Memory B cell (primary cell): ENCODE measurements at regions not wholly inside any gene's neighbourhood (a gene's known extent, or its start where the extent isn't known, plus 50 kb on each side); places are given as distances from the start of the nearest gene placed in this dataset.

Experiments used
- ATAC-seq: fragments of 150-1000 bp; cut with Tn5 transposase; 2 replicates; pipeline ENCODE4 v1.10.0; 2021; ENCODE audit warnings: low read depth, mild to moderate bottlenecking, moderate library complexity
- DNase-seq, 2 donors: peaks; one replicate each; pipeline ENCODE4 v3.0.0; 2022; ENCODE audit warnings: low spot score in 2 of 2
- H3K27ac Mint-ChIP-seq: one replicate; pipeline ENCODE4 v1.8.0; 2022; ENCODE audit warnings: mild to moderate bottlenecking, moderate library complexity, mixed read lengths
- H3K27me3 Mint-ChIP-seq: one replicate; pipeline ENCODE4 v1.8.0; 2022; ENCODE audit warnings: mixed read lengths
- H3K36me3 Mint-ChIP-seq: one replicate; pipeline ENCODE4 v1.8.0; 2022; ENCODE audit warnings: mild to moderate bottlenecking, mixed read lengths
- H3K4me1 Mint-ChIP-seq: one replicate; pipeline ENCODE4 v1.8.0; 2022; ENCODE audit warnings: mixed read lengths
- H3K4me3 Mint-ChIP-seq: one replicate; pipeline ENCODE4 v1.8.0; 2022; ENCODE audit warnings: mild to moderate bottlenecking, moderate library complexity, mixed read lengths
- H3K9me3 Mint-ChIP-seq: one replicate; pipeline ENCODE4 v1.8.0; 2022; ENCODE audit warnings: mixed read lengths

DNA sequence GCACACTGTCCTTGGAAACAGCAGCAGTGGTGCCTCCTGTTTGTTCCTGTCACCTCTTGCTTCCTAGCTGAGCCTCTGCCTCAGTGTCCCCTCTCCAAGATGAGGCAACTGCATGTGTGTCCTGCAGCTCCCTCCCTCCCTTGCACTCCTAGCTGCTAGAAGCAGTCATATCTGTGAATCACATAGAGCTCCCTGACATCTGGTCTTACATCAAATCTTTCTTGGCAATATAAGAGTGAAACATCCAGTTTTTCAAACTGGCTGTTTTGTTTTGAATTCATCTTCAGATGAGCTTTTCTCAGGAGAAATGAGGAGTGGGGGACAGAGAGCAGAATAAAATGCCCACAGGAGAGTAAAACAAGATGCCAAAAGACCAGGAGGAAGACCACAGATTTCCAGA, 103.7 kb downstream of the VCPKMT start:
- H3K4me1 Mint-ChIP-seq = peaks cover 23% of the 10 kb centered on the region
- no peaks in the 10 kb centered on the region for H3K9me3 Mint-ChIP-seq
- H3K27ac Mint-ChIP-seq = no peak overlapping the region
- H3K36me3 Mint-ChIP-seq = peaks cover 9% of the 10 kb centered on the region
- DNase-seq = no peak
- no peaks in the 10 kb centered on the region for H3K27me3 Mint-ChIP-seq
- H3K4me3 Mint-ChIP-seq = no peak overlapping the region
- no peak for ATAC-seq

DNA sequence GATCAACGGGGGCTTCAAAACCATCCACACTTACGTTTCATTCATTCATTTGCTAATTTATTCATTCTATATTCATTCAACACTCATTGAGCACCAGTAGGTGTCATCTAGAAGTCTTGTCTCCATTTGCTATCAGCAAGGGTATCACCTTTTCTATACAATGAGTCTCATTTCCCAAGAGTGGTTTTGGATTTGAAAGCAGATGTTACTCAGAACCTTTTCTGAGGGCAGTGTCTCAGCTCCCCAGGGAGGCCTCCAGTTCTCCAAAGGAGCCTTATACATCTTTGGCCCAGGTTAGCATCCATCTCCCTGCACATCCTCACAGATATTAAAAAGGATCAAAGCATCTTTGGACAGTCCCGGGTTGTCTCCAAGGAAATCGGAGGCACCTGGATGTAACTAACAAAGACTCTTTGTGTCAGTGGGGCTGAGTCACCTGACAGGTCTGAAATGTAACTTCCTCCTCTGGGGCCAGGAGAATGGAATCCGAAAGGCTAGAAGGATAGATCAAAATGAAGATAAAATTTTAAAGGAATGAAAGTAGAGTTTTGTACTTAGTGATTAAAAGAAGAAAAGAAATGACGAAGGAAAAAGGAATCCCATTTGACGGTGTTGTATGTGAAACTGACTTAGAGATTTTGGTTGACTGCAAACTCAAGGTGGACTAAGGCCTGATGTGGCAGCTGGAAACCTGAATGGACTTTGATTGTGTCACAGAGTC, 103.0 kb downstream of the VCPKMT start:
- DNase-seq (no peak), ATAC-seq (no peak)
- H3K36me3 Mint-ChIP-seq = peaks cover 9% of the 10 kb centered on the region

DNA sequence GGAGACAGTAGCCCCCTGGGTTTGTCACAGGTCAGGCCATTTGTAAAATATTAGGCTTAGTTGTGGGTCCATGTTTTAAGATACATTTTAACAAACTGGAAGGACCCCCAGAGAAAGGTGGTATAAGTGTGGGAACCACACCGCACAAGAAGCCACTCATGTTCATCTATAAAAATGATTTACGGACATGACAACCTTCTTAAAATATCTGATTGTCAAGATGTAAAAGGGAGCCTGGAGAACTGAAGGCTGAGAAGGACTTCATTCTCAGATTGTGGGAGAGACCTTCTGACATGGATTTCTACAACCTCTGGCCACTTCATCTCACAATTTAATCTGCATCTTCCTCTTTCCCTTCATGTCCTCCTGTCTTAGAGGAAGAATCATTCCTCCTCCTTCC, 102.4 kb downstream of the VCPKMT start:
- Mint-ChIP-seq H3K36me3 (peaks cover 9% of the 10 kb centered on the region), H3K27me3 (no peaks in the 10 kb centered on the region), H3K4me1 (peaks cover 19% of the 10 kb centered on the region), H3K4me3 (no peak overlapping the region), H3K9me3 (no peaks in the 10 kb centered on the region), H3K27ac (peak overlapping the region; percentile 41)
- DNase-seq (no peak), ATAC-seq (no peak)

More for the DNA sequence above, 103.0 kb downstream of the VCPKMT start:
- H3K4me1 Mint-ChIP-seq = peaks cover 23% of the 10 kb centered on the region
- peak overlapping the region; percentile 49 for H3K27ac Mint-ChIP-seq
- no peaks in the 10 kb centered on the region for H3K27me3 Mint-ChIP-seq
- H3K4me3 Mint-ChIP-seq = no peak overlapping the region
- no peaks in the 10 kb centered on the region for H3K9me3 Mint-ChIP-seq

DNA sequence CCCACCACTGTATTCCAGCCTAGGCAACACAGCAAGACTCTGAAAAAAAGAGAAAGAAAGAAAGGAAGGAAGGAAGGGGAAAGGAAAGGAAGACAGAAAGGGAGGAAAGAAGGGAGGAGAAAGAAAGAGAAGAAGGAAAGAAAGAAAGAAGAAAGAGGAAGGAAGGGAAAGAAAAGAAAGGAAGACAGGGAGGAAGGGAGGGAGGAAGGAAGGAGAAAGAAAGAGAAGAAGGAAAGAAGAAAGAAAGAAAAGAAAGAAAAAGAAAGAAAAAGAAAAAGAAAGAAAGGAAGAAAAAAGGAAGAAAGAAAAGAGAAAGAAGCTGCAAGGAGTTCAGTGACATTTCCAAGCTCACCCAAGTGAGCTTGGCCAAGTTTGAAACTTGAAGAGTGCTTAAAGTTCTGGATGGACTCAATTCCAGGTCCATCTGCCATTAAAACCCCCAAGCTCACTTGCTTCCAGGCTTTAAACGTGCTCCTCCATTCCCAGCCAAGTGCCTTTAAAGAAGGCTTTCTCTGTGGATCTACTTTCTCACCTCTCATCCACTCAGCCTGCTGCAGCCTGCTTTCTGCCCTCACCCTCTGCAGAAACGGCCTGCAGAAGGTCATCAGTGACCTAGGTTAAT, 101.5 kb downstream of the VCPKMT start:
- H3K4me1 Mint-ChIP-seq = peaks cover 17% of the 10 kb centered on the region
- no peak overlapping the region for H3K4me3 Mint-ChIP-seq
- DNase-seq (no peak), ATAC-seq (no peak)
- H3K27me3 Mint-ChIP-seq = no peaks in the 10 kb centered on the region
- peak overlapping the region; percentile 41 for H3K27ac Mint-ChIP-seq
- peaks cover 16% of the 10 kb centered on the region for H3K36me3 Mint-ChIP-seq
- peaks cover 2% of the 10 kb centered on the region for H3K9me3 Mint-ChIP-seq

DNA sequence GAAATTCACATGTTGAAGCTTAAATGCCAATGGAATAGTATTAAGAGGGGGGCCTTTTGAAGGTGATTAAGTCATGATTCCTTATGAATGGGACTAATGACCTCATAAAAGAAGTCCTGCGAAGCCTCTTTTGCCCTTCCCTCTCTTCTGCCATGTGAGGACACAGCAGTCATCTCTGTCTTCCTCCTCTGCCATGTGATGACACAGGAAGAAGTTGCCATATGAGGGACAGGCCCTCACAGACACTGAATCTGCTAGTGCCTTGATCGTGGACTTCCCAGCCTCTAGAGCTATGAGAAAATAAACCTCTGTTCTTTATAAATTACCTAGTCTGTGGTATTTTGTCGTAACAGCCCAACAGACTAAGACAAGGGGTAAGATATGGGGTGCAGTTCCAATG, 100.7 kb downstream of the VCPKMT start:
- ATAC-seq = no peak
- Mint-ChIP-seq H3K27me3 (no peaks in the 10 kb centered on the region), H3K4me1 (peaks cover 13% of the 10 kb centered on the region), H3K9me3 (peaks cover 2% of the 10 kb centered on the region), H3K36me3 (peaks cover 11% of the 10 kb centered on the region), H3K4me3 (no peak overlapping the region), H3K27ac (no peak overlapping the region)
- no peak for DNase-seq

DNA sequence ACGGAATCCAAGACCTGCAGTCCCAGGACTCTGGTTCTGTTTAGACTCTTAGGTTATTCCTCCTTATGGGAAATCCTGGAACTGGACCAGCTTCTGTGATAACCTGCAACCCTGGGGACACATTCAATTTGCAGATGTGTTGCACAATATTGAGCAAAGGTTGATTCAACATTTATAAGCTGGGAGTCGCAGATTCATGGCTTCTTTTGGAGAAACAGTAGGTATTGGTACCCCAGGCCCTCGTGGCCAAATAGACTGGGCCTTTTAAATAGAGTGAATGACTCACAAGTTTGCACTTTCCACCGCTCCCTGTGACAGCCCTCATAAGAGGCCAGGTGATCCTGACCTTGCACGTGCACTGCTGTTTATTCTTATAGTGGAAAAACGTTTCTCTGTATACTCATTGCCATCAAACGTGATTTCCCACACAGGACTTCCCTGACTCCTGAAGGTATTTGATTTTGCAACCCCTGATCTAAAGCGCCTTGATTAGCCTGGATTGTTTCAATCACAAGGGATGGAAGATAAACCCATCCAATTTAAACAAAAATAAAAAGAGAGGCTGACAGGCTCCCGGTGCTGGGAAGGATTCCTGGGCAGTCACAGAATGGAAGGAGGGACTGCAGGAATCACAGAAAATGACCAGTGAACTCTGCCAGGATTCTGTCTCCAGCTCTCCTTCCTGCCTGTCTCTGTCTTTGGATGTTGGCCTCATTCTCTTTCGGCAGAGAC, 98.0 kb downstream of the VCPKMT start:
- ATAC-seq = no peak
- H3K4me1 Mint-ChIP-seq = peaks cover 19% of the 10 kb centered on the region
- DNase-seq = no peak
- H3K4me3 Mint-ChIP-seq = no peak overlapping the region
- no peak overlapping the region for H3K27ac Mint-ChIP-seq
- no peaks in the 10 kb centered on the region for H3K27me3 Mint-ChIP-seq
- peaks cover 2% of the 10 kb centered on the region for H3K9me3 Mint-ChIP-seq
- H3K36me3 Mint-ChIP-seq = peaks cover 14% of the 10 kb centered on the region

DNA sequence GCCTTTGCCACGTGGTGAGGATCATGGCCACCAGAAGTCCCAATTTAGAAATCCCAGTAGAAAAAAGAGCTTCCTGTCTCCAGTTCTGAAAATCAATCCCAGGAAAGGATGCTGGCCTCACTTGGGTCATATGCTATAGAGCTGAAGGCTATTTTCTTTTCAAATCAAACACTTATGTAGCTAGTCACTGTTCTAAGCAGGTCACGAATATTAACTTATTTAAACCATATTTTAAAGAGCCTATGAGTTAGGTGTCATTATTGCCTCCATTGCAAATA, 97.5 kb downstream of the VCPKMT start:
- Mint-ChIP-seq H3K9me3 (peaks cover 2% of the 10 kb centered on the region), H3K27me3 (no peaks in the 10 kb centered on the region), H3K4me1 (peaks cover 19% of the 10 kb centered on the region), H3K27ac (no peak overlapping the region), H3K4me3 (no peak overlapping the region), H3K36me3 (peaks cover 18% of the 10 kb centered on the region)
- no peak for DNase-seq
- ATAC-seq = no peak

DNA sequence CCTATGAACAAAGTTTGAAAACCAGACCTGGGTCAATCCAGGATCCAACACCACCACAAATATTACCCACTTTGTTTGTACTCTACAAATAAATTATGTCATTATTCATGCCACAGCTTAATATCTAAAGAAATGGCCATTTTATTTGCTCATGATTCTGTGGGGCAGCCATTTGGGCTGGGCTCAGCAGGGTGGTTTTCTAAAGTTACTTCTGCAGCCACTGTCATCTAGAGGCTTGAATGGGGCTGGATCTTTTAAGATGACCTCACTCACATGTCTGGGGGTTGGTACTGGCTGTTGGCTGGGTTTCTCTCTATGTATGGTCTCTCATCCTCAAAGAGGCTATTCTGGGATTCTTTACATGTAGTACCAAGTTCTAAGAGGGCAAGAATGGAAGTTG, 96.2 kb downstream of the VCPKMT start:
- H3K27me3 Mint-ChIP-seq = no peaks in the 10 kb centered on the region
- H3K4me3 Mint-ChIP-seq = no peak overlapping the region
- peaks cover 14% of the 10 kb centered on the region for H3K4me1 Mint-ChIP-seq
- H3K36me3 Mint-ChIP-seq = peaks cover 16% of the 10 kb centered on the region
- no peak for ATAC-seq
- no peak for DNase-seq
- no peak overlapping the region for H3K27ac Mint-ChIP-seq
- H3K9me3 Mint-ChIP-seq = peaks cover 2% of the 10 kb centered on the region

DNA sequence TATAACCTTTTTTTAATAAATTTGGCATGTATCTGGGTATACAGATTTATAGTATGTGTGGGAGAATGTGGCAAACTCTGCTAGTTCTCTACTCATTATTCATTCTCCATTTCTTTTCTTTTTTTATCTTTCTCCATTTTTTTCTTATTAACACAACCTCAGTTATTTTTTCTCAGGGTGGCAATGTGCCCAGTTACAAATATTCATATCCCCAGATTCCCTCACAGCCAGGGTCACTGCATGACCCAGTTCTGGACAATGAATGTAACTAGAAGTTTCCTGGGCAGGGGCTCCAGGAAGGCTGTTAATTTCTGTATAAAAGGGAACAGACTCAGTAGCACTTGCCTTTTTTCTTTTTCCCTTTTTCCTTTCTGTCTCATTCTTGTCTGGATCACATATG, 95.6 kb downstream of the VCPKMT start:
- ATAC-seq (no peak), DNase-seq (no peak)
- Mint-ChIP-seq H3K27me3 (no peaks in the 10 kb centered on the region), H3K4me1 (peaks cover 11% of the 10 kb centered on the region), H3K36me3 (peaks cover 22% of the 10 kb centered on the region), H3K9me3 (peaks cover 5% of the 10 kb centered on the region), H3K4me3 (peak overlapping the region; percentile 58), H3K27ac (peak overlapping the region; percentile 5)

DNA sequence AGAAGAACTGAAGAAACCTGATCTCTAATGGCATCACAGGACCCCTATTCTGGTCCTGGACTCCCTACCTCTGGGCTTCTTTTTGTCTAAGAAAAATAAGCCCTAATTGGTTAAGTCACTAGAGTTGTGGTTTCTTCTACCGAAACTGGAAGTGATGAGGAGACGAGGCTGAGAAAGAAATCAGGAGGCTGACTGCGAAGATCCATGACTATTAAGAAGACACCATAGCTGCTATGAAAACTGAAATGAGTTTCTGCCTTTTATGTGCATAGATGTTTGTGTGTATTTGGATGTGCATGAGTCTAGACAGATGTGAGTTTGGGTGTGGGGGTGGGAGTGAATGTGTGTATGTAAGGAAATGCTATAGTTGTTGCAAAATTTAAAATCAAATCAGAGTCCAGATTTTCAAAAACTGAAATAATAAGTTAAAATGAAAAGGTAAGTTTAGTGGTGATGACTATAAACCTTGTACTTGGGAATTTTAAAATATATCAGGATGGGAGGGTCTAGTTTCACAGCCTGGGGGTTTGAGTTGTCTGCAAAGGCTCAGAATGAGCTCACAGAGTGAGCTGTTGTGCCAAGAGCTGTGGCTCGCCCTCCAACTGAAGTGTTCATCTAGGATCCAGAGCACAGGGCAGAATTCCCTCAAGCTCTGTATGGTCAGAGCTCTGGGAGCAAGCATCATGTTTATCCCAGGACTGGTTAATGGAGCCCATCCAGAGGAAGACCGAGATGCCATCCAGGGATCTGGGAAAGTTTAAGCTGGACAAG, 94.9 kb downstream of the VCPKMT start:
- ATAC-seq (peak; percentile 65), DNase-seq (no peak)
- peak overlapping the region; percentile 5 for H3K27ac Mint-ChIP-seq
- peaks cover 22% of the 10 kb centered on the region for H3K36me3 Mint-ChIP-seq
- peaks cover 5% of the 10 kb centered on the region for H3K9me3 Mint-ChIP-seq
- H3K27me3 Mint-ChIP-seq = no peaks in the 10 kb centered on the region
- H3K4me1 Mint-ChIP-seq = peaks cover 8% of the 10 kb centered on the region
- H3K4me3 Mint-ChIP-seq = peak overlapping the region; percentile 58

DNA sequence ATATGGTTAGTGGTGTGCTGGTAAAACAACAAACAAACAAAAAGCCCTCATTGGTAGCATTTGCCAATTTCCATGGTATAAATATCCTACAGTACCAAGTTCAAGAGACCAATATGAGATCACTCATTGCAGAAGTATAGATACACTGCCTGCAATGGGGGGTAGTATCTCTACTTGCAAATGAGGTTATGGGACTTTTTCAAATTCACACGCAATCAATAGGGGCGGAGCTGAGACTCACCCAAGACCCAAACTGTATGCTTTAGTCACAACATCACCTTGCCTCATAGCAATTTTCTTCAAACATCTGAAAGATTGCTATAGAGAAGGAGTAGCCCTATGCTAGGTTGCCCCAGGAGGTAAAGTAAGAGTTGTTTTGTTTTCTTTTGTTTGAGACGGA, 93.7 kb downstream of the VCPKMT start:
- Mint-ChIP-seq H3K4me1 (peaks cover 8% of the 10 kb centered on the region), H3K9me3 (peaks cover 5% of the 10 kb centered on the region), H3K36me3 (peaks cover 27% of the 10 kb centered on the region), H3K4me3 (no peak overlapping the region), H3K27me3 (no peaks in the 10 kb centered on the region), H3K27ac (no peak overlapping the region)
- ATAC-seq = peak; percentile 55
- DNase-seq = no peak

DNA sequence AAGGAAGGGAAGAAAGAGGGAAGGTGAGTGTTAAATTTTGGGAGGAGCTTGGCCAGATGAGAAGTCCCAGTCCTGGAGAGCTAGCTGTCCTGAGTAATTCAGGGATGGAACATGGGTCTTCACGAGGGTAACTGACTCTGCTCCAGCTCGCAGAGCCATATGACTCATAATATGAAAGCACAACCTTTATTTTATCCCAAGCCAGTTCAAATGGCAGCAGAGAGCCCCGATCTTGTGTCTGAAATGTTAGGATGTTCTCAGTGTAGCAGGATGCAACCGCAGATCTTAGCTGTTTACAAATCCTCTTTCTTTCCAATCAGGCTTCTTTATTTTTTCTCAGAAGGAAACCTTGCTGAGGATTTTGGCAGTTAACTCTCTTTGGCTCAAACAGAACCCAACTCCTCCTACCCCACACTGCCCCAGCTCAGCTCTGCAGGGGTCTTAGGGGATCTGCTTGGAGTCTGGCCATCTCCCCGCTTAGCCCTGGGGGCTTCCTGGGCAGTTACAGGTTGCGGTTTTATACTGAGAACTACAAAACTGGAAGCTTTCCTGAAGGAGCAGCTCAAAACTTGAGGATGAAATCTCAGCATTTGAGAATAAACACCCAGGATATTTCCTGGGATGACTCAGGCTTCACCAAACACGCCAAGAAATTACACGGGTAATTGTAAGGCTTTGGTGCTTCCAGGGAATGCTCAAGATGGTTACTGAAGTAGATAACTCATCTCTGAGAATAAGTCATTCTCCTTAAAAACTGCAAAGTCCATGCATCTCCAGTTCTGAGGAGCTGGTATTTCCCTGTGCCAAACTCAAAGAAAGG, 92.5 kb downstream of the VCPKMT start:
- peaks cover 31% of the 10 kb centered on the region for H3K36me3 Mint-ChIP-seq
- DNase-seq (no peak), ATAC-seq (no peak)
- H3K27ac Mint-ChIP-seq = no peak overlapping the region
- H3K9me3 Mint-ChIP-seq = peaks cover 5% of the 10 kb centered on the region
- H3K27me3 Mint-ChIP-seq = no peaks in the 10 kb centered on the region
- no peak overlapping the region for H3K4me3 Mint-ChIP-seq
- H3K4me1 Mint-ChIP-seq = peaks cover 10% of the 10 kb centered on the region

DNA sequence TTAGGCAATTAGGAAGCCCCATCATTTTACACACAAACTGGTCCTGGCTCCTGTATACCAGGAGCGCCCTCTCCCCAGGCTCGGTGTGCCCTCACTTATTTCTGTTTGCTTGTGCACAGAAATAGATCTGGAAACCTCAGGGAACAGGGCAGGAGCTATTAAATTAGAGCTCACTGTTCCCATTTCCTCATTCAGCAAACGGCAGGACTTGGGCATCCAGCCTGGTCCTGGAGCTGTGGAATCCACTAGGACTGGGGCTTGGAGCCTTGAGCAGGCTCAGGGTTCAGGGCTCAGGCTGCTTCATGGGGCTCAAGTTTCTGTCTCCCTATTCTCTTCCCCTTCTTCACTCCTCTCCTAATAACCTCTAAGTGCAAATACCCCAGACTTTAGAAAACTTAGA, 91.3 kb downstream of the VCPKMT start:
- H3K9me3 Mint-ChIP-seq = peaks cover 3% of the 10 kb centered on the region
- peaks cover 11% of the 10 kb centered on the region for H3K4me1 Mint-ChIP-seq
- no peak overlapping the region for H3K27ac Mint-ChIP-seq
- no peak for ATAC-seq
- peaks cover 32% of the 10 kb centered on the region for H3K36me3 Mint-ChIP-seq
- no peaks in the 10 kb centered on the region for H3K27me3 Mint-ChIP-seq
- H3K4me3 Mint-ChIP-seq = no peak overlapping the region
- DNase-seq = no peak
